ENCODE measurements at regions not wholly inside any gene's neighbourhood (a gene's known extent, or its start where the extent isn't known, plus 50 kb on each side); places are given as distances from the start of the nearest gene placed in this dataset.

DNA sequence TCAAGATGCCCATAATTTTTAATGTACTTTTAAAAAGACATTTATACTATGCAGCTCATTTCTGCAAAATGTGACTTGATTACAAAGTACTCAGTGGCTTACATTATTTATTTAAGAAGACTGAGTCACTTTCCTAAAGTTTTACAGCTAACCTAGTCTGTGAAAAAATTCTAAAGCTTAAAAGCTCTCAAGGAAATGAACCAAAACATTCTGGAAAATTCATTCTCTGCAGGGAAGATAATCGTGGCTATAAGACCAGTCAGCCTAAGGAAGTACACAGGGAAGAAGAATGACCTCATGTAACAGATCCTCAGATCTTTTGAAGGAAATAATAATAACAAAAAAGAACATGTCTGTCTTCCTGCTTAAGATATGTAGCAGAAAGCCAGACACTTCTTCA, 232.1 kb upstream of the STK17B start:
- intact Hi-C loops (cut with DNase I): no loop called here

DNA sequence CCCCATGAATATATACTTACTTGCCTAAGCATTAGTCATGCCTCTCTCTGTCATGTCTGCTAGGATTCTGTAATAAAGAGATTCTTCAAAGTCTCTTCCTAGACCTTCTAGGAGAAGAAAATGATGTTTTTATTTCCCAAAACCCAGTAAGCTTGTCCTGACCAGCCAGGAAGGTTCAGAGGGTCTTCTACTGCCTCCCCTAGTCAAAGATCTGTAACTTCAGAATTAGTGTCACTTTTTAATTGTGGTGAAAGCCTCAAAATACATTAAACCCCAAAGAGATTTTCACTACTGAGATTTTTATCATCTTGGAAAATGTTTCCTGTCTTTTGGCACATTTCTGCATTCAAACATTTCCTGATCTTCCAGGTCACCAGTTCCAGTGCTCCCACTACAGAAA, 232.9 kb upstream of the STK17B start:
- H3K4me1 ChIP-seq: no peaks in the 10 kb centered on the region
- no peaks in the 10 kb centered on the region for H3K36me3 ChIP-seq
- DNase-seq: no peak
- no peak overlapping the region for H3K4me3 ChIP-seq (replicated peaks in 1 of 3)
- H3K27me3 ChIP-seq: no peaks in the 10 kb centered on the region
- TF ChIP-seq, protein P1, sequence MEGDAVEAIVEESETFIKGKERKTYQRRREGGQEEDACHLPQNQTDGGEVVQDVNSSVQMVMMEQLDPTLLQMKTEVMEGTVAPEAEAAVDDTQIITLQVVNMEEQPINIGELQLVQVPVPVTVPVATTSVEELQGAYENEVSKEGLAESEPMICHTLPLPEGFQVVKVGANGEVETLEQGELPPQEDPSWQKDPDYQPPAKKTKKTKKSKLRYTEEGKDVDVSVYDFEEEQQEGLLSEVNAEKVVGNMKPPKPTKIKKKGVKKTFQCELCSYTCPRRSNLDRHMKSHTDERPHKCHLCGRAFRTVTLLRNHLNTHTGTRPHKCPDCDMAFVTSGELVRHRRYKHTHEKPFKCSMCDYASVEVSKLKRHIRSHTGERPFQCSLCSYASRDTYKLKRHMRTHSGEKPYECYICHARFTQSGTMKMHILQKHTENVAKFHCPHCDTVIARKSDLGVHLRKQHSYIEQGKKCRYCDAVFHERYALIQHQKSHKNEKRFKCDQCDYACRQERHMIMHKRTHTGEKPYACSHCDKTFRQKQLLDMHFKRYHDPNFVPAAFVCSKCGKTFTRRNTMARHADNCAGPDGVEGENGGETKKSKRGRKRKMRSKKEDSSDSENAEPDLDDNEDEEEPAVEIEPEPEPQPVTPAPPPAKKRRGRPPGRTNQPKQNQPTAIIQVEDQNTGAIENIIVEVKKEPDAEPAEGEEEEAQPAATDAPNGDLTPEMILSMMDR (IDR thresholded peaks at IDR 0.05): no peak
- no peak for TF ChIP-seq POLR2A (IDR thresholded peaks at IDR 0.05)
- no peak overlapping the region for H3K27ac ChIP-seq
- intact Hi-C loops (cut with DNase I): no loop called here
- no peaks in the 10 kb centered on the region for H3K9me3 ChIP-seq

More for the DNA sequence above, 232.1 kb upstream of the STK17B start:
- no peak for DNase-seq
- H3K9me3 ChIP-seq: no peaks in the 10 kb centered on the region
- no peak overlapping the region for H3K27ac ChIP-seq
- no peaks in the 10 kb centered on the region for H3K27me3 ChIP-seq
- no peak overlapping the region for H3K4me3 ChIP-seq (replicated peaks in 1 of 3)
- H3K36me3 ChIP-seq: no peaks in the 10 kb centered on the region
- no peak for TF ChIP-seq POLR2A (IDR thresholded peaks at IDR 0.05)
- TF ChIP-seq, protein P1 (IDR thresholded peaks at IDR 0.05): no peak
- WGBS, 2 donors: 12 to 20% methylated on average over 1 of the region's 1 CpG
- H3K4me1 ChIP-seq: no peaks in the 10 kb centered on the region

DNA sequence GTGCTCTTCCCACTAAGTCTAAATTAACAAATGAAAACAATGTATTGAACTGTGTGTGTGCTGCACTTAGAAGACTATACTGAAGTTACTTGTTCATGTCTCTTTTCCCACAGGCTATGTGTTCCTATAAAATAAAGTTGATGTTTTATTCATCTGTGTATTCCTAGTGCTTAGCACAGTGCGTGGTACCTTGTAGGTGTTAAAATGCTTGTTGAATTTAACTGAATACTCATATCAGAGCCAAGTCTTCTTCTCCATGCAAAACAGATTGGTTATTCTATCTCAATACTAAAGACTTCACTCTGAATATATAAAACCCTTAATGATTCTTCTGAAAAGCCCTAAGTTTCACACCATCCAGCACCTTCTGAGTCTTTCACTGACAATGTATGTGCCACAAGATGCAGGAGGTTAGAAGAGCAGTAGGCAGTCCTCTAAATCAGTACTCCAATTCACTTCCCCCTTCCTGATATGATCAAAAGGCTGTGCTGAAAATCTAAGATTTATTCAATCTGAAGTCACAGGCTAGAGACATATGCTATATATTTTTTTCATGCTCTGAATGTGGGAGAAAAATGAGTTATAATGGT, 231.7 kb upstream of the CCDC150 start:
- Histone ChIP-seq H3K36me3 (no peaks in the 10 kb centered on the region), H3K4me3 (replicated peaks in 1 of 3) (no peak overlapping the region), H3K27ac (no peak overlapping the region), H3K27me3 (no peaks in the 10 kb centered on the region), H3K4me1 (no peaks in the 10 kb centered on the region), H3K9me3 (no peaks in the 10 kb centered on the region)
- 83 to 93% methylated on average over 1 of the region's 1 CpG for WGBS, 2 donors
- intact Hi-C loops (cut with DNase I): no loop called here
- DNase-seq: no peak
- TF ChIP-seq, protein P1 (IDR thresholded peaks at IDR 0.05): no peak
- TF ChIP-seq POLR2A (IDR thresholded peaks at IDR 0.05): no peak

DNA sequence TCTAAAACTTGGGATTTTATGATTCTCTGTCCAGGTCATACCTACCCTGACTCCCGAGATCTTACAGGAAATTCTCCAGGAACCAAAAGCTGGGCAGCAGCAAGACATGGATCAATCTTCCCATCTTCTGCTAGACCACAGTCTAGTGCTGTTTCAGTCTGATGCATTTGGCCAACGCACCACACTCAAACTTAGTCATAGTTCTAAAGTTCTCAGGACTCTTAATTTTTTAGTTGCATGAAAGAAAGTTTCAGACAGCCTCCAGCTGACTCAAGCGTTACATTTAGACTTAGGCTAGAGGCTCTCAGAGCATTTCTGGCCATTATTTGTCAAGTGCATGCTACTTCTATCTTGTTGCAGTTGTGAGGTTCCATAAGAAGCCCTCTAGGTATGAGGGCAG, 230.1 kb upstream of the CCDC150 start:
- Histone ChIP-seq H3K4me1 (no peaks in the 10 kb centered on the region), H3K9me3 (no peaks in the 10 kb centered on the region), H3K27me3 (no peaks in the 10 kb centered on the region), H3K36me3 (no peaks in the 10 kb centered on the region), H3K4me3 (replicated peaks in 1 of 3) (no peak overlapping the region), H3K27ac (no peak overlapping the region)
- intact Hi-C loops (cut with DNase I): no loop called here
- DNase-seq: no peak
- TF ChIP-seq POLR2A (IDR thresholded peaks at IDR 0.05): no peak
- TF ChIP-seq, protein P1 (IDR thresholded peaks at IDR 0.05): no peak
- WGBS, 2 donors: 74 to 84% methylated on average over 3 of the region's 3 CpGs

DNA sequence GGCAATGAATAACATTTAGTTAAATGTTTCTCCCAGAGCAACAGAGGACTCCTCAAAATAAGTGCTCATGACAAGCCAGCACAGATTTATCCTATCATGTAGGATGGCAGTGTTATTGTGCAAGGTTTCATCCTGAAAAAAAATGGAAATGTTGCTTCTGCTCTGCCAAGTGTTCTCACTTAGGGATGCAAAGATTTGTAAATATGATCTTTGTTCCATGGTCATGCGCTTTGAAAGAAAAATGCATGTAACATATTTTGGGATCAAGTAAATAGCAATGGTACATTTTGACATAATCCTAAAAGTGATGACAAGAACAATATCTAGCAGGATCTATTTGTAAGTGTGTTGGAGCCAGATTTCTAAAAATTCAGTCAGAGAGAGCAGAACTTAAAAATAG, 229.5 kb upstream of the CCDC150 start:
- WGBS, 2 donors: 86 to 88% methylated on average over 1 of the region's 1 CpG
- DNase-seq: no peak
- H3K27me3 ChIP-seq: no peaks in the 10 kb centered on the region
- H3K4me3 ChIP-seq (replicated peaks in 1 of 3): no peak overlapping the region
- H3K9me3 ChIP-seq: no peaks in the 10 kb centered on the region
- no peaks in the 10 kb centered on the region for H3K4me1 ChIP-seq
- H3K27ac ChIP-seq: no peak overlapping the region
- no peaks in the 10 kb centered on the region for H3K36me3 ChIP-seq
- intact Hi-C loops (cut with DNase I): no loop called here
- no peak for TF ChIP-seq POLR2A (IDR thresholded peaks at IDR 0.05)
- TF ChIP-seq, protein P1 (IDR thresholded peaks at IDR 0.05): no peak

All from thyroid gland (tissue), 4 donors.